Prostate gland (tissue), 2 donors: ENCODE measurements at regions not wholly inside any gene's neighbourhood (a gene's known extent, or its start where the extent isn't known, plus 50 kb on each side); places are given as distances from the start of the nearest gene placed in this dataset.
"Not testable (repeated sequence)": the region's sequence is repeated elsewhere in the genome, so short reads cannot be mapped to it uniquely, and the experiment has no call there.

ENCODE experiments used
- DNase-seq: peaks from one replicate; pipeline ENCODE4 v3.0.0-alpha.2; 2019; ENCODE audit warnings: low spot score
- H3K27ac ChIP-seq, 2 donors: fragments of 200-600 bp; sonication (generic); 2 replicates each; pipeline ENCODE4 v1.5.1; 2017 to 2019
- H3K27me3 ChIP-seq: fragments of 200-600 bp; sonication (generic); replicated peaks from 2 replicates; pipeline ENCODE4 v1.5.1; 2019; ENCODE audit not compliant: insufficient read depth
- H3K36me3 ChIP-seq, 2 donors: fragments of 200-600 bp; sonication (generic); 1 replicate in 1 of 2; 2 replicates in 1 of 2; pipeline versions ENCODE4 v1.5.1 to v1.8.1; 2017 to 2019
- H3K4me1 ChIP-seq: fragments of 200-600 bp; sonication (generic); replicated peaks from 2 replicates; pipeline ENCODE4 v1.5.1; 2019
- H3K4me3 ChIP-seq, 2 donors: fragments of 200-600 bp; sonication (generic); 2 replicates each; pipeline ENCODE4 v1.5.1; 2017 to 2019
- H3K9me3 ChIP-seq: fragments of 200-600 bp; sonication (generic); 2 replicates; pipeline ENCODE4 v1.5.1; 2017
- CTCF ChIP-seq, 4 experiments: fragments of 200-600 bp in 2 of 4; fragments of 450-650 bp in 2 of 4; sonication (generic) in 2 of 4; IDR thresholded peaks; 1 replicate in 3 of 4; 2 replicates in 1 of 4; pipeline ENCODE4 v1.5.1; 2016 to 2019; ENCODE audit warnings: antibody characterized with exemption in 4 of 4, mild to moderate bottlenecking in 2 of 4, moderate library complexity in 2 of 4
- POLR2A ChIP-seq: fragments of 450-650 bp; IDR thresholded peaks from one replicate; pipeline ENCODE4 v1.6.1; 2016; ENCODE audit warnings: antibody characterized with exemption, mild to moderate bottlenecking
- POLR2AphosphoS5 ChIP-seq: sonication (generic); formaldehyde crosslinking; IDR thresholded peaks from one replicate; pipeline ENCODE4 v1.6.1; 2017; ENCODE audit warnings: antibody characterized with exemption
- WGBS: methylation state at CpG from one replicate; pipeline ENCODE4 v1.1.5; 2018; 5-methylcytosine and 5-hydroxymethylcytosine counted together
- intact Hi-C: fragments of 100-400 bp; cut with DNase I; formaldehyde crosslinking; loops from one replicate; pipeline ENCODE4 v1.14.2; 2022

- H3K4me3 ChIP-seq, H3K36me3 ChIP-seq, H3K27ac ChIP-seq, DNase-seq, H3K9me3 ChIP-seq, H3K27me3 ChIP-seq, intact Hi-C loops, H3K4me1 ChIP-seq: not testable (repeated sequence)
- 89% methylated on average over 3 of the region's 3 CpGs for WGBS
Measured at GRCh38 chr17:13659051-13659450, 57.3 kb upstream of the HS3ST3A1 start.

GRCh38 chr17:13665872-13666635, 64.3 kb upstream of the HS3ST3A1 start:
- no peak overlapping the region for H3K27ac ChIP-seq
- intact Hi-C loops, result no loop called here
- no peaks in the 10 kb centered on the region for H3K9me3 ChIP-seq
- no peak for DNase-seq
- H3K4me1 ChIP-seq, result no peaks in the 10 kb centered on the region
- WGBS, result 90% methylated on average over 21 of the region's 21 CpGs
- no peak overlapping the region for H3K4me3 ChIP-seq
- no peaks in the 10 kb centered on the region for H3K36me3 ChIP-seq
- TF ChIP-seq POLR2A (no peak), POLR2AphosphoS5 (no peak), CTCF (IDR thresholded peaks at IDR 0.05) (no peak)
- no peaks in the 10 kb centered on the region for H3K27me3 ChIP-seq

GRCh38 chr17:13671341-13671740, 69.6 kb upstream of the HS3ST3A1 start:
- Histone ChIP-seq H3K27me3 (no peaks in the 10 kb centered on the region), H3K36me3 (no peaks in the 10 kb centered on the region), H3K4me1 (no peaks in the 10 kb centered on the region), H3K27ac (no peak overlapping the region), H3K9me3 (no peaks in the 10 kb centered on the region), H3K4me3 (no peak overlapping the region)
- intact Hi-C loops, result no loop called here
- TF ChIP-seq CTCF (IDR thresholded peaks at IDR 0.05) (no peak), POLR2A (no peak), POLR2AphosphoS5 (no peak)
- no peak for DNase-seq
- 62% methylated on average over 3 of the region's 3 CpGs for WGBS

GRCh38 chr17:13671771-13672170, 70.0 kb upstream of the HS3ST3A1 start:
- H3K36me3 ChIP-seq, result no peaks in the 10 kb centered on the region
- H3K4me1 ChIP-seq, result no peaks in the 10 kb centered on the region
- H3K9me3 ChIP-seq, result no peaks in the 10 kb centered on the region
- TF ChIP-seq CTCF (IDR thresholded peaks at IDR 0.05), result no peak
- no peak for TF ChIP-seq POLR2A
- TF ChIP-seq POLR2AphosphoS5, result no peak
- H3K27me3 ChIP-seq, result no peaks in the 10 kb centered on the region
- DNase-seq, result no peak
- H3K27ac ChIP-seq, result no peak overlapping the region
- WGBS, result 69% methylated on average over 8 of the region's 8 CpGs
- H3K4me3 ChIP-seq, result no peak overlapping the region
- intact Hi-C loops, result no loop called here

- H3K4me1 ChIP-seq, result no peaks in the 10 kb centered on the region
- no peaks in the 10 kb centered on the region for H3K36me3 ChIP-seq
- H3K27me3 ChIP-seq, result no peaks in the 10 kb centered on the region
- TF ChIP-seq CTCF (IDR thresholded peaks at IDR 0.05), result no peak
- no peak for TF ChIP-seq POLR2A
- TF ChIP-seq POLR2AphosphoS5, result no peak
- no peaks in the 10 kb centered on the region for H3K9me3 ChIP-seq
- no peak overlapping the region for H3K4me3 ChIP-seq
- no peak for DNase-seq
- H3K27ac ChIP-seq, result no peak overlapping the region
- intact Hi-C loops, result no loop called here
Measured at GRCh38 chr17:13678361-13678760, 76.6 kb upstream of the HS3ST3A1 start.
